Prostate gland (tissue), 2 donors: ENCODE measurements at regions not wholly inside any gene's neighbourhood (a gene's known extent, or its start where the extent isn't known, plus 50 kb on each side); places are given as distances from the start of the nearest gene placed in this dataset.

ENCODE experiments used
- POLR2A ChIP-seq: fragments of 450-650 bp; IDR thresholded peaks from one replicate; pipeline ENCODE4 v1.6.1; 2016; ENCODE audit warnings: antibody characterized with exemption, mild to moderate bottlenecking
- TF ChIP-seq, protein P1 (sequence below), 4 experiments: fragments of 200-600 bp in 2 of 4; fragments of 450-650 bp in 2 of 4; sonication (generic) in 2 of 4; IDR thresholded peaks; 1 replicate in 3 of 4; 2 replicates in 1 of 4; pipeline ENCODE4 v1.5.1; 2016 to 2019; ENCODE audit warnings: antibody characterized with exemption in 4 of 4, mild to moderate bottlenecking in 2 of 4, moderate library complexity in 2 of 4

DNA sequence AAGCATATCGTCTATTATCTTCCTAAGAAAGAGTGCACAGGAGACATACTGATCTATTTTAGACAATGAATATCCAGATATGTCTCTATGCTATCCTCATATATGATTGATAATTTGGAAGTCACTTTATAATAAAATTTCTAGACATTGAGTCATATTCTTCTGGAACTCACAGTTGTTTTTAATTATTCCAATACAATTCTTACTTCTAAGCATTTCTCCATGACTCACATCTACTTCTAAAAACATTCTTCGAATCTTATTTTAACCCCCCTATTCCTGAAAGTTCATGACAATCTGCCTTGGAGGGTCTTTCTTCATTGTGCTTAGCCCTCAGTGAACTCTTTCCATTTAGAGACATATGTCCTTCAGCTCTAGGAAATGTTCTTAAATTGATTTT, 368.1 kb downstream of the MDFIC start:
- TF ChIP-seq, protein P1, sequence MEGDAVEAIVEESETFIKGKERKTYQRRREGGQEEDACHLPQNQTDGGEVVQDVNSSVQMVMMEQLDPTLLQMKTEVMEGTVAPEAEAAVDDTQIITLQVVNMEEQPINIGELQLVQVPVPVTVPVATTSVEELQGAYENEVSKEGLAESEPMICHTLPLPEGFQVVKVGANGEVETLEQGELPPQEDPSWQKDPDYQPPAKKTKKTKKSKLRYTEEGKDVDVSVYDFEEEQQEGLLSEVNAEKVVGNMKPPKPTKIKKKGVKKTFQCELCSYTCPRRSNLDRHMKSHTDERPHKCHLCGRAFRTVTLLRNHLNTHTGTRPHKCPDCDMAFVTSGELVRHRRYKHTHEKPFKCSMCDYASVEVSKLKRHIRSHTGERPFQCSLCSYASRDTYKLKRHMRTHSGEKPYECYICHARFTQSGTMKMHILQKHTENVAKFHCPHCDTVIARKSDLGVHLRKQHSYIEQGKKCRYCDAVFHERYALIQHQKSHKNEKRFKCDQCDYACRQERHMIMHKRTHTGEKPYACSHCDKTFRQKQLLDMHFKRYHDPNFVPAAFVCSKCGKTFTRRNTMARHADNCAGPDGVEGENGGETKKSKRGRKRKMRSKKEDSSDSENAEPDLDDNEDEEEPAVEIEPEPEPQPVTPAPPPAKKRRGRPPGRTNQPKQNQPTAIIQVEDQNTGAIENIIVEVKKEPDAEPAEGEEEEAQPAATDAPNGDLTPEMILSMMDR (IDR thresholded peaks at IDR 0.05): no peak
- TF ChIP-seq POLR2A: no peak
